GM12873 (cell line): ENCODE measurements at regions not wholly inside any gene's neighbourhood (a gene's known extent, or its start where the extent isn't known, plus 50 kb on each side); places are given as distances from the start of the nearest gene placed in this dataset.

ENCODE experiments used
- TF ChIP-seq, protein P1 (sequence below): IDR thresholded peaks from 2 replicates; pipeline ENCODE4 v1.5.1; 2012; ENCODE audit warnings: low read depth, mild to moderate bottlenecking, moderate library complexity, low read length, control low read depth; ENCODE audit not compliant: insufficient read depth; ENCODE audit errors: missing control alignments

DNA sequence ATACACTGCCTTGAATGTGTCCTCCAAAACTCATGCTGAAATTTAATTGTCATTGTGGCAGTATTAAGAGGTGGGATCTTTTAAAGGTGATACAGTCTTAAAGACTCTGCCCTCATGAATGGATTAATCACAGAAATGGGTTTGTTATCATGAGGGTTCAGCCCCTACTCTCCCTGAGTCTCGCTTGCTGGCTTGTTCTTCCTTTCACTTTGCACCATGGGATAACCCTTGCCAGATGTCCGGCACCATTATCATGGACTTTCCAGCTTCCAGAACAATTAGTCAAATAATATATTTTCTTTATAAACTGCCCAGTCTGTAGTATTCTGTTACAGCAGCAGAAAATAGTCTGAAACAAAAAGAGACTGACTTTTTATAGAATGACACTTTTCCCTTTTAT, 67.9 kb upstream of the TENT5A start:
- TF ChIP-seq, protein P1, sequence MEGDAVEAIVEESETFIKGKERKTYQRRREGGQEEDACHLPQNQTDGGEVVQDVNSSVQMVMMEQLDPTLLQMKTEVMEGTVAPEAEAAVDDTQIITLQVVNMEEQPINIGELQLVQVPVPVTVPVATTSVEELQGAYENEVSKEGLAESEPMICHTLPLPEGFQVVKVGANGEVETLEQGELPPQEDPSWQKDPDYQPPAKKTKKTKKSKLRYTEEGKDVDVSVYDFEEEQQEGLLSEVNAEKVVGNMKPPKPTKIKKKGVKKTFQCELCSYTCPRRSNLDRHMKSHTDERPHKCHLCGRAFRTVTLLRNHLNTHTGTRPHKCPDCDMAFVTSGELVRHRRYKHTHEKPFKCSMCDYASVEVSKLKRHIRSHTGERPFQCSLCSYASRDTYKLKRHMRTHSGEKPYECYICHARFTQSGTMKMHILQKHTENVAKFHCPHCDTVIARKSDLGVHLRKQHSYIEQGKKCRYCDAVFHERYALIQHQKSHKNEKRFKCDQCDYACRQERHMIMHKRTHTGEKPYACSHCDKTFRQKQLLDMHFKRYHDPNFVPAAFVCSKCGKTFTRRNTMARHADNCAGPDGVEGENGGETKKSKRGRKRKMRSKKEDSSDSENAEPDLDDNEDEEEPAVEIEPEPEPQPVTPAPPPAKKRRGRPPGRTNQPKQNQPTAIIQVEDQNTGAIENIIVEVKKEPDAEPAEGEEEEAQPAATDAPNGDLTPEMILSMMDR: no peak

DNA sequence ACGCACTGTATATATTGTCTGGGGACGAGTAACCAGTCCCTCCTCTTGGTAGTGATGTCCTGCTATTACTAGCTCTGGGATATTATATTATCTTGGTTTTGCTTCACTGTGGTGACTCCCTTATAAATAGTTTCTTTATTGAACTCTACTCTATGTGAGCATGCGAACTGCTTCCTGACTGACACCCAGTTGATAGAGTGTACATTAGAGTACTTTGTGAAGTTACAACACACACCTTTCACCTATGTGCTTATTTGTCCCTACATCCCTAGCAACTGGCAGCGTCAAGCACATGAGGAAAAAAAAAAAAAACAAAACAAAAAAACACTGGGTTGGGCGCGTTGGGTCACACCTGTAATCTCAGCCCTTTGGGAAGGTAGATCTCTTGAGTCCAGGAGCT, 67.3 kb upstream of the TENT5A start:
- TF ChIP-seq, protein P1: no peak

DNA sequence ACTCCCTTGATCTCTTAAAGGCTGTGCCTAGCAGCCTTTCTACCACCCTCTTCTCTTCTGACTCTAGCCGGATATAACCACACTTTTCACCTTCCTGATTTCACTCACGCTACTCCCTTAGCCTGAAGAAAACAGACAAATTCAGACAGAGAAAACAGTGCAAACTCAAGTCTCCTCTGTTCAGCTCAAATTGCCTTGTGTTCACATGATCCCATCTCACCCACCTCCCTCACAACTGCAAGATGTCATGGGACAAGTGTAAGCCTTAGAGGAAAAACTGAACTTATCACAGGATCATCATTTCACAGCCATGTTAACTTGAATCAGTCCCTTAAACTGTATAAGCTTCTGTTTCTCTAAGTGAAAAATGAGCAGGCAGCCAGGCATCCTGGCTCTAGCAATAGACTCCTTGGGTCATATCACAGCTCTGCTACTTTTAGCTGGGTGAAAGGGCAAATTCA, 66.5 kb upstream of the TENT5A start:
- TF ChIP-seq, protein P1: no peak

DNA sequence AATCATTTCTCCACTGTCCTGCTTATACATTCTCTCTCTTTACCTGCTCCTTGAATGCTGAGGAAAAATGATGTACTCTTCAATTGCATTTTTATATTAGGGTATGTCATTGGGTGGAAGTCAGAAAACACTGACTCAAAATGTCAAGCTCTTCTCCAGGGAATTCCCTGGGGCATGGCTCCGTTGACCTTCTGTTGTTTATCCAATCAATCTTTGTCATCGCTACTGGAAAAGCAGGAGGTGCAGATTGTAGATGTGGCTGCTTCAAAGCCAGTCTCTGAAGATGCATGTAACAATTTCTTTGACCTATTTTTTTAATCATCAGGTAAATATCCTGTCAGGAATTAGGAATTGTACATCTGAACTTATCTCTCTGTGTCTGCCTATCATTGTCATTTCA, 63.9 kb upstream of the TENT5A start:
- TF ChIP-seq, protein P1: no peak

DNA sequence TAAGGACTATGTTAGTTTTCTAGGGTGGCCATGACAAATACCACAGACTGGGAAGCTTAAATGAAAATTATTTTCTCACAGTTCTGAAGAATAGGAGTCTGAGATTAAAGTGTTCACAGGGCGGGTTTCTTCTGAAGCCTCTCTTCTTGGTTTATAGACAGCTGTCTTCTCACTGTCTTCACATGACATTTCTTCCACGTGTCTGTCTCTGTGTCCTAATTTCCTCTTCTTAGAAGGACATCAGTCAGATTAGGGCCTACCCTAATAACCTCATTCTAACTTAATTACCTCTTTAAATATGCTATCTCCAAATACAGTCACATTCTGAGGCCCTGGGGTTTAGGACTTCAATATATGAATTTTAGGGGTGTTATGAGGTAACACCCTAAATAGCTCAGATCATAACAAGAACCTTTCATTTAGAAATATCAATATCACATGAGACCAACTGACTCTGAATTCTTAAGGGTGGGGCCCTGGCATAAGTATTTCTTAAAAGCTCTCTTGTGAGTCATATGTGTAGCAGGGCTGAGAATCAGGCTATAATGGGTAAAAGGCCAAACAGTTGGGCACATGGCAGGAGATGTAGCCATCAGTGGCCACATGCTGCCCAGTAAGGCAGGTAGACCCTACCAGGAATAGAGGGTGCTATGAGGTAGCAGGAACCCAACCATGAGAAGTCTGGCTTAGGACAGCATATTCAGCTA, 62.0 kb upstream of the TENT5A start:
- TF ChIP-seq, protein P1: no peak

DNA sequence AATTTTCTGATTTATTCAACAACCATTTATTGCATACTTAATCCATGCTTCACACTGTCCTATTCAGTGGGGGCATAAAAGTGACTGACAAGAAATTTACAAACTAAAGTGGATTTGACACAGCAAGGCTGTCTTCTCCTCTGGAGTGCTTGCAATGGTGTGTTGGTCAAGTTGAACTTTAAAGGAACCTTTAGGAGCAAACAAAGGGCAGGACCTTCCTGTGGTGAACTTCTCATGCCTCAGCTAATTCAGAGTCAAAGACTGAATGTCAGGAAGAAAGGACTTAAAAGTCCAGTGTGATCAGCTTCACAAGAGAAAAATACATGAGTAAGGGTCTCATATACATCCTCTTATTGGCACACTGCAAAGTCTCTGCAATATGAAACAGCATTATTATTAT, 60.8 kb upstream of the TENT5A start:
- TF ChIP-seq, protein P1: no peak

DNA sequence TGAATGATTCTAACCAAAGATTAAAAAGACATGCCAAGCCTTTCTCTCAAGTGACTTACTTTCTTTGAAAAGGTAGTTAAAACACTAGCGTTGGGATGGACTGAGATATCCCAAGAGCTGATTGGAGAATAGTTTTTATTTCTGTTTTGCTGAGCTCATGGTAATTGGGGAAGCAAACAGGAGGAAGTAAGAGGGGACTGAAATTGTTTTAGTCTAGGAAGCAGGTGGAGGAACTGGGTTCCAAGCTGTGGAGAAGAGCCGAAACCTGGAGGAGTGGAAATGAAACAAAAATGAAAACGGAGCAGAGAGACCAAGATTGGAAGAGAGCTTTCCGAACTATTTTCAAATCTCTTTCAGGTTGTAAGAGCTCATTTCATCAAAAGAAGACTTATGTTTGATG, 59.9 kb upstream of the TENT5A start:
- TF ChIP-seq, protein P1: no peak
